Renal cortex interstitium (tissue), 11 donors: ENCODE measurements at regions not wholly inside any gene's neighbourhood (a gene's known extent, or its start where the extent isn't known, plus 50 kb on each side); places are given as distances from the start of the nearest gene placed in this dataset.
"Not testable (repeated sequence)": the region's sequence is repeated elsewhere in the genome, so short reads cannot be mapped to it uniquely, and the experiment has no call there.

ENCODE experiments used
- DNase-seq, 11 donors: peaks; one replicate each; pipeline ENCODE4 v3.0.0-alpha.2; 2013; ENCODE audit warnings: low read depth in 9 of 11, low spot score in 4 of 11; ENCODE audit errors: extremely low read depth in 1 of 11

DNA sequence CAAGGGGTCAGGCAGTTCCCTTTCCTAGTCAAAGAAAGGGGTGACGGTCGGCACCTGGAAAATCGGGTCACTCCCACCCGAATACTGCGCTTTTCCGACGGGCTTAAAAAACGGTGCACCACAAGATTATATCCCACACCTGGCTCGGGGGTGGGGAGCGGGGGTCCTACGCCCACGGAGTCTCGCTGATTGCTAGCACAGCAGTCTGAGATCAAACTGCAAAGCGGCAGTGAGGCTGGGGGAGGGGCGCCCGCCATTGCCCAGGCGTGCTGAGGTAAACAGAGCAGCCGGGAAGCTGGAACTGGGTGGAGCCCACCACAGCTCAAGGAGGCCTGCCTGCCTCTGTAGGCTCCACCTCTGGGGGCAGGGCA lies 1890.5 kb upstream of the FLRT2 start:
- not testable (repeated sequence) for DNase-seq

DNA sequence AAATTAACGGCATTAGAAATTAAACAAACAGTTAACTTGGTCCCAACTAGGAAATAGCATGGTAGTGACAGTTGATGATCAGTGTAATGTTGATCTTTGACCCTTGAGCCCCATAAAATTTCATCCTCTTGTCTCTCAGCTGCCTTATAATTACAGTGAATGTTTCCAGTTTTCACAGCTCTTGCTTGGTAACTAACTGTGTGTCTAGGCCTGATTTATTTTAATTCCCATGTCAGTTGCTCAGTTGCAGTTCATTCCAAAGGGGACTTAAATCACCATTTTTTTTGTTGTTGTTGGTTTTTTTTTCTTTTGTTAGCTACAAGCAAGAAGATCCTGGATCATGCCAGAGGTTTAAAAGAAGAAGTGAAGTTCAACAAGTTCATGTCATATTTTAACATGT lies 1883.7 kb upstream of the FLRT2 start:
- DNase-seq = peak in 3 of 11 donors; percentile 8 to 26 (median 9)

DNA sequence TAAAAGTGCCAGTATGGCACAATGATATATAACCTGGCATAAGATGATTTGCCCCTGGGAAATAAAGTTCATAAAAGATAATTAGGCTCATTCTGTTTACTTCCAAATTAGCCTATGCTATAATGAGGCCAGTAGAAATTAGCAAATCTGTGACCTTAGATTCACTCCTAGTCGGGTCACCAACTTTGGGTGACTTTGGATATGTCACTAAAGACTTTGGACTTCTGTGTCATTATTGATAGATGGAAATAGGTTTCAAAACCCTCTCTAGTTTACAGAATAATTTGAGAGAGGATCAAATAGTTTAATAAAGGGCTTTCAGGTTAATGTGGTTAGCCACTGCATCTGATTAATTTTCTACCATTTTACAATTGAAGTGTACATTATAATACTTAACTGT lies 1869.3 kb upstream of the FLRT2 start:
- no peak for DNase-seq

DNA sequence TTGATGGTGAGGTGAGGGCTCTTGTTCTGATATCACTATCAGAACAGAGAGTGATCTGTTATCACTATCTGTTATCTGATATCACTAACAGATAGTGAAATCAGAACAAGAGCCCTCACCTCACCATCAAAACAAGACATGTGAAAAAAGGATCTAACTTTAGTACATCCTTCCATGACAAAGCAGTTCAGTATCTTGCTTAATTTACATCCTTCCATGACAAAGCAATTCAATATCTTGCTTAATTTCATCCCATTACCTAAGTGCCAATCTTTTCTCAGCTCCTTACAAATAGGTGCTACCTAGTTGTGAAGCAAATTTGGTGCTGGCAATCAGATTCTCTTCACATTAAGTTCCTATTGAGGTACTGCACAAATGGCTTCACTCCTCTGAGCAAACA lies 1865.6 kb upstream of the FLRT2 start:
- DNase-seq = no peak

DNA sequence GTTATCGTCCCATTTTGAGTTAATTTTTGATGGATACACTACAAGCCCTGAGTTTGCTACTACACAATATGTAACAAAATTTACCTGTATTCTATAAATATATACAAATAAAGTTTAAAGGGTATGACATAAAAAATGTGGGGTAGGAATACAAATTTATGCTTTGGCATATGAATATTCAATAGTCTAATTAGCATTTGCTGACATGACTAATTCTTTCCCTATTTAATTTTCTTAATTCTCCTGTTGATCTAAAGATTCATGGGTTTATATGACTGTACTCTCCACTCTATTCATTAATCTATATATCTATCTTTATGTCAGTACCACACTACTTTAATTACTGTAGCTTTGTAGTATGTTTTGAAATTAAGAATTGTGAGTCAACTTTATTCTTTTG lies 1840.7 kb upstream of the FLRT2 start:
- DNase-seq = no peak

DNA sequence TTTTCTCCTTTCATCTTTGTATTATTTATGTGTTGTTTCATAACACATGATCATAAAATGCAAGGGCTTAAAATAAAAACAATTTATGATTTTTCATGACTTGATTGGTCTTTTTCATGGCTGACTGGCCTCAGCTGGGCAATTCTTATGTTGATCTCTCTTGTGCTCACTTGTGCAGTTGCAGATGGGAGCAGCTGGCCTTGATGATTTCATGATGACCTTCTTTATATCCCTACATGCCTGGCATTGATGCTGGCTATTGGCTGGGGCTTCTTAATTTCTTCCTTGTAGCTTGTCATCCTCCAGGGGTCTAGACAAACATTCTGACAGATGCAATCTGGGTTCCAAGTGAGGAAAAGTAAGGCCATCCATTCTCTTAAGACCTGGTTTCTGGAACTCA lies 1832.8 kb upstream of the FLRT2 start:
- peak in 2 of 11 donors; percentile 38 to 59 for DNase-seq

DNA sequence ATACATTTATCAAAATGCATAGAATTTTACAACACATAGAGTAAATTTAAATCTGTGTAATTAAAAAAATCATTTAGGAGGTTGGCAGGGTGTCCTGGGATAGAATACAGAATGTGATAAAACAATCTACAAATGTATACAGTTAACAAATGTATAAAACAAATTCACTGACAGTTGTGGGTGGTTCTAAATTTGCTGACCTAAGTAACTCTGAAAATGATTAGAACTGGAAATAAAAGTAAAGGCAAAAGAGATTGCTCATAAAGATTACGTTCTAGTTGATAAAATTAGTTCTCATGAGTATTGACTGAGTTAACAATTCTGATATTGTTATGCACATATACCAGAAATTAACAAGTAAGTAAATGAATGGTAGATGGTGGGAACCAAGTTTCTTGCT lies 1827.3 kb upstream of the FLRT2 start:
- no peak for DNase-seq

DNA sequence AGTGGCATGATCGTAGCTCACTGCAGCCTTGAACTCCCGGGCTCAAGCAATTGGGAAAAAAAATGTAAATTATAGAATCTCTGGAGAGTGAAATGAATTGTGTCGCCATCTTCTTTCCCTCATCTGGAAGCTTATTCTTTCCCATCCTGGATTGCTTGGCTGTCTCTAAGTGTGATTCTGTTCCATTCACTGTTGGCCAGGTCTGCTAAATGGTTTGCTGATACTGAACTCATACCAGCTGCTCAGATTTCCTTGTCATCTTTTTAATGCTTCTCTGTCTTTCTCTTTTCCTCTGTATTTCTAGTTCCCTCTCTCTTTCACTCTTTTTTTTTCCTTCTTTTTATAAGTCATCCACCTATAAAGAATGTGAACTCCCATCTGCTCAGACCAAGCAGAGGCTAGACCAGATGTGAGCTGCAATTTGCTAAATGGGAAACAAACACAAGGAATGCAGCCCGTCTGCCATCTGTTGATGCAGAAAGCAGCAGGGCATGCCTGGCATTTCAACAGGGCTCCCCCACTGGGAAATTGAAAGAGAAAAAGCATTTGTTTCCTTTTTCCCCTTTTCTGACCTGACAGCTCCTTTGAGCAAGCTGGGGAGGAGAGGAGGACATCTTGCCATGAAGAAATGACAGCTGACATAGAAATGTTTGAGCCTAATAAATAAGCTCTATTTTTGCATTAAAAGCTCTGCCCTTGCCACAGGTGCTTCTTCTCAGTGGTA lies 1823.6 kb upstream of the FLRT2 start:
- no peak for DNase-seq

DNA sequence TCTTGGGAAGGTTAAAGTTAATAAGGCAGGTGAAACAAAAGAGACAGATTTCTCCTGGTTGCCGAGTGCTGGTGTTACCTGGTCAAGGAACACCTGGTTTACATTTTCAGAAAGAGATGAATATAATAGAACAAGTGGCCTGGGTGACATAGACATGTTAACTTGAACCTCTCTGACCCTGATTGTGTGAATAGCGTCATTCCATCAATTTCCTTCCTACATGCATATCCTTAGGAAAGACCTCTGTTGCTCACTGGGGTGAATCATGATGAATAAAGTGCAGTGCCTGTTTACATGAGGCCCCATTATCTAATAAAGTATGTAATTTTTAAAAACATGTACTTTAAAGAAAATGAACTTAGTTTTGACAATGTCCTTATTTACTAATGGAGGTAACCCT lies 1822.9 kb upstream of the FLRT2 start:
- no peak for DNase-seq

DNA sequence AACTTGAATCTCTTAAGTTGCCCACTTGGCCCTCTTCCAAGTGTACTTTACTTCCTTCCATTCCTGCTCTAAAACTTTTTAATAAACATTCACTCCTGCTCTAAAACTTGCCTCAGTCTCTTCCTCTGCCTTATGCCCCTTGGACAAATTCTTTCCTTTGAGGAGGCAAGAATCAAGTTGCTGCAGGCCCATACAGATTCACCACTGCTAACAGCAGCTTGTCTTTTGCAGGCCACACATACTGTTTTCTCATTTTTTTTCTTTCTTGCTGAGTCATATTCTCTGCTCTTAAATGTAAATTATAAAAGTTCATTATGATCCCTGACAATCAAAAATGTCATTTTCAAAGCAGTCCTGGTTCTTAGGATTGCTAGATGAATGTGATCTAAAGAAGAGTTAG lies 1820.8 kb upstream of the FLRT2 start:
- DNase-seq = no peak

DNA sequence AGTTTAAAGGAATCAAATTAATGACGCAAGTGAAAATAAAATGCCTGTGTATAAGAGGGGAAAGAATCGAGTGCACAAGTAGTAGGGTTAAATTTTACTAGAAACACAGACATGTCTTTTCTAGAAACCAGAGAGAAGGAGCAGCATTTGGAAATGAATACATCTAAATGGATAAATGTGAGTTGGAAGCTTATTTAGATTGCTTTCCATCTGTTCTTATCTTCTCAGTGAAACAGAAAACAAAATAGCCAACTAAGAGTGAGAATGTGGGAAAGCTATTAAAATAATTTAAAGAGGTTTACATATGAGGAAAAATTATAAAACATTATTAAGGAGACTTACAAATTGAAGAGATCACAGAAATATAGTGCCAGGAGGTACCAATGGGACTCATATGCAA lies 1818.9 kb upstream of the FLRT2 start:
- no peak for DNase-seq

DNA sequence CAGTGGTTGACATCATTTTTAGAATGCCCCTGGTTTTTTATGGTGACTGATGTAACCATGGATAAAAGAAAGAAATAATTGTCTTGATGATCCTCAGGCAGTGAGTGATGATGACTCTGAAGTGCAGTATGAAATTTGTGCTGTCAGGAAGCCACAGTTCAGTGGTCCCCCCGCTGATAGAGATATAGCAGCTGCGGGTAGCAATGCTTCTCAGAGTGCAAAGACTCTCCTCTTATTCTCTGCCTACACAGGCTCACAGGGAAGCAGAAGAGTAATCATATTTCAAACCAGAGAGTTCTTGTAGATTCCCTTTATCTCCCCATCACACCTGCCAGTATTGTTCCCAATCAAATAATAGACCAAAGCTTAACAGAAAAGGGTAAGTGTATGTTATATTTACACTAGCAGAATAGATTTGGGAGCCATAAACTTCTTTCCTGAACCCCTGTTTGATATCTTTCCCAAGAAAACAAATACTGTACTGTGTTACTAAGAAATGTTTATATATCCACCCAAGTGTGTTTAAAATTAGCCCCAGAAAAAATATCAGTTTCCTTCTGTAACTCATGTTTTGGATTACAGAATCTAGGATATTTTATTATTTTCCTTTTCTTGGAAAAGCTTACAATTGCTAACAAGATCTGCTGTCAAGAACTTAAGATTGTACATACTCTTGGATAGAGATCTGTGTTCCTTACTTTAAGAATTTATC lies 1817.4 kb upstream of the FLRT2 start:
- DNase-seq = no peak

DNA sequence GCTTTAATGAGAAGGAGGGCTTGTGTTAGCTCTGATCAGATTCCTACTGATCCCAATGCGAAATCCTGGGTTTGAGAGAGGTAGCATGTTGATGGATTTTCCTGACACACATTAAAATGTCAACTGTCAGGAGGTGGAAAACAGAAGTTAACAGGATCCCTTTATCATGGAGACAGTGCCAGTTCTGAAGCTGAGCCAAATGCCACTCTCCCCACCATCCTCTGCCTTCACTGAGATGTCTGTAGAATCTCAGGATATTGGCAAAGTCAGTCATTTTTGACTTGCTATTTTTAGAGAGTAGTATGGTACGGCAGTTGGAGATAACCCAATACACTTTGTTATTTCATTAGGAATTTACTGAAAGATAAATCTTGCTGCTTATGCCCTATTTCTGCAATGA lies 1816.2 kb upstream of the FLRT2 start:
- no peak for DNase-seq

DNA sequence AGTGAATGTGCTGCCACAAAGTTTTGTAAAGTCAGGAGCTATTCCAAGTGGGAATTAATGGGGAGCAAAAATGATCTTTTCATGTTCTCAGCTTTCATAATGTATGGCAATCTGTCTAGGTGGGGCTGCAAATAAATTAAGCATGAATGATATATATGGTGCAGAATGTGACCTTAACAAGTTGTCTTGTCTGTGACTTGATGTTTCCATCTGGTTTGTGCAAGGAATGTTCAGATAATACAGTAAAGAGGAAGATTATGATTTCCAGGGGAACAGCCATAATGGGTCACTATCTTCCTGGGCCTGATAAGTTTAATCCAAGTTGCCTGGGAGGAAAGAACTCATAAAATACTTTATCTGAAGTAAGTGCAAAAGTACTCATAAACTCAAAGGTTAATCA lies 1815.8 kb upstream of the FLRT2 start:
- no peak for DNase-seq

DNA sequence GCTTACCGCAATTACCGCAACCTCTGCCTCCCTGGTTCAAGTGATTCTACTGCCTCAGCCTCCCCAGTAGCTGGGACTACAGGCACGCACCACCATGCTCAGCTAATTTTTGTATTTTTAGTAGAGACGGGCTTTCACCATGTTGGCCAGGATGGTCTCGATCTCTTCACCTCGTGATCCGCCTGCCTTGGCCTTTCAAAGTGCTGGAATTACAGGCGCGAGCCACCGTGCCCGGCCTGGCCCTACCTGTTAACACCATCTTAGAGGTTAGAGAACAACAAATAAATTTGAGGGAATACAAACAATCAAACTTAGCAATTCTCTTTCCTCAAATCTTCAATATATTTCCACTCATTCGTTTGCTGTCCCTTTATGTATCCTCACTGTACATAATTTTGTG lies 1810.5 kb upstream of the FLRT2 start:
- not testable (repeated sequence) for DNase-seq

DNA sequence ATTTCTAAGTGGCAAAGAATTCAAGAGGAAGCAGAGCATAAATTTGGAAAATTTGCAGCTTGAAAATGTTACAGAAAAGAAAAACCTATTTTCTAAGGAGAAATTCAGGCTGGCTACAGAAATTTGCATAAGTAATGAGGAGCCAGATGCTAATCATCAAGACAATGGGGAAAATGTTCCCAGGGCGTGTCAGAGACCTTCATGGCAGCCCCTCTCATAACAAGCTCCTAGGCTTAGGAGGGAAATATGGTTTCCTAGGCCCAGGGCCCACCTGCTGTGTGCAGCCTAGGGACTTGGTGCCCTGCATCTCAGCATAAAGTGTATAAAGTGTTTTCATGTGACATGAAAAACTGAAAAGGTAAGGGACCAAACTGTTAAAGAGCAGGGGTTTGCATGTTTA lies 1796.3 kb upstream of the FLRT2 start:
- no peak for DNase-seq

DNA sequence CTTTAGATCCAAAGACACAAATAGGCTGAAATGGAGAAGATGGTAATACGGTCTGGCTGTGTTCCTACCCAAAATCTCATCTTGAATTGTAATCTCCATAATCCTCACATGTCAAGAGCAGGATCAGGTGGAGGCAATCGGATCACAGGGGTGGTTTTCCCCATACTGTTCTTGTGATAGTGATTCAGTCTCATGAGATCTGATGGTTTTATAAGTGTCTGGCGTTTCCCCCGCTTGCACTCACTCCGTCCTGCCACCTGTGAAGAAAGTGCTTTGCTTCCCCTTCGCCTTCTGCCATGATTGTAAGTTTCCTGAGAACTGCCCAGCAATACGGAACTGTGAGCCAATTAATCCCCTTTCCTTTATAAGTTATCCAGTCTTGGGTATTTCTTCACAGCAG lies 1795.5 kb upstream of the FLRT2 start:
- no peak for DNase-seq

DNA sequence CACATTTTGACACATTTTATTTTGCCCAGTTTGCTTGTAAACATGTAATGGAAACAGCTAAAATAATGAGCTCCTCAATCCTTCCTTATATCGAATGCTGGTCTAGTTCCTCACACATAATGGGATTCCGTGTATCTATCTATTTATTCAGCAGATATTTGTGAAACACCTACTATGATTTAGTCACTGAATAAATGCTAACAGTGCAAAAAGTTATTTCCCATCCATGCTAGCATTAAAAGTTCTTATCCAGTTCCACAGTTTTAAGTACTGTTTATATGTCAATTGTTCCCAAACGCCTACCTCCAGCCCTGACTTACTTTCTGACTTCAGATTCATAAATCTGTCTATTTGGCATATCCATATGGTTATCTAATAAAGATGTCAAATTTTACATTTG lies 1788.7 kb upstream of the FLRT2 start:
- DNase-seq = peak in 1 of 11 donors; percentile 13

DNA sequence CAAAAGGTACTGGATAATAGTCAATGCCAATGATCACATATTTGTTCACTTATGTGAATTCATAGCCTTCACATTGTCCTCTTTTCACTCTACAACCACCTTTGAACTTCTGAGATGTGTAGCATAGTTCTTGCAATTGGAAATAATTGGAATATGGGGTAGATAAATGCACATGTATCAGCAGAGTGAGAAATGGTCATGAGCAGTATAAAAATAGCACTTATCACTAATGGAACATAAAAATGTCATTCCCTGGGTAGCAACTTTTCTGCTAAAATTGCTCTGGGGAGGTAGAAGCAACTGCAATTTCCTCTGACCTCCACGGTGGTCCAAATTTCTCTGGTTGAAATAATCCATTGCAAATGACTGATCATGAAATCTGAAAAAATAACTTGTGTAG lies 1785.7 kb upstream of the FLRT2 start:
- no peak for DNase-seq

DNA sequence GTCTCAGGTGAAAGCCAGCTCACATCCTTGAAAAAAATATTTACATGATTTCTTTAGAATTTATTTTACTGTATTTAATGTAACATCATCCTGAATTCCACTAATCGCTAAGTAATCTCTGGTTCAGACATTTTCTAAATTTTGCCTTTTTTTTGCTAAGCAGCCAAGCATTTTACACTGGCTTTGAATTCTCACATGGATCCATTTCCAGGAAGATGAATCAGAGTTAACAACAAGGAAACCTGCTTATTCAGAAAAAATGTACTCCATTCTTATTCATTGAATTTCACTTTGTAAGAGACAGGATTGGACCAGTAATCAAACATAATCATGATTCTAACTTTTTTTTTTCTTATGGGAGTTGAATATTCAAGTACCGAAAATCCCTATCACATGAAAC lies 1785.1 kb upstream of the FLRT2 start:
- DNase-seq = no peak

DNA sequence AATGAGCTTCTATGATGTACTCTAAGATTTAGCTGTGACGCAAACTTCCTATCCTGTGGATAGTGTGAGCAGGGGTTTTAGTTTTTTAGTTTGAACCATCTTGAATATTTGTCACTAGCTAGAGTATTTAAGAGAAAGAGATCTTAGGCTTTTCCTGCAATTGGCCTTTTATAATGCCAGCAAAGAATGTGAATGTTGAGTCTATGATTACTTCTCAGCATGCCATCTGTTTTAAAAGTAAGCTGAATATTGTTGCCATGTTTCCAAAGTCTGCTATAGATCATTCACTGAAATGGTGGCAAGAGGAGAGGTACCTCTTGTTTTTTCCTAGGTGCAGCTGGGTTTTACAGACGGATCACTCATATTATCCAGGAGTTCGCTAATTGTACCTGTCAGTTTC lies 1783.6 kb upstream of the FLRT2 start:
- DNase-seq = no peak
